Testis (tissue), 2 donors: ENCODE measurements at regions not wholly inside any gene's neighbourhood (a gene's known extent, or its start where the extent isn't known, plus 50 kb on each side); places are given as distances from the start of the nearest gene placed in this dataset.

Experiments
- POLR2A ChIP-seq: fragments of 450-650 bp; IDR thresholded peaks from one replicate; pipeline ENCODE4 v1.6.1; 2017; ENCODE audit warnings: antibody characterized with exemption, mild to moderate bottlenecking, moderate library complexity
- TF ChIP-seq, protein P1 (sequence below), 3 experiments: fragments of 450-650 bp in 2 of 3; fragments of 200-600 bp in 1 of 3; sonication (generic) in 1 of 3; IDR thresholded peaks; one replicate each; pipeline ENCODE4 v1.5.1; 2016 to 2019; ENCODE audit warnings: antibody characterized with exemption in 3 of 3, mild to moderate bottlenecking in 2 of 3, moderate library complexity in 1 of 3

DNA sequence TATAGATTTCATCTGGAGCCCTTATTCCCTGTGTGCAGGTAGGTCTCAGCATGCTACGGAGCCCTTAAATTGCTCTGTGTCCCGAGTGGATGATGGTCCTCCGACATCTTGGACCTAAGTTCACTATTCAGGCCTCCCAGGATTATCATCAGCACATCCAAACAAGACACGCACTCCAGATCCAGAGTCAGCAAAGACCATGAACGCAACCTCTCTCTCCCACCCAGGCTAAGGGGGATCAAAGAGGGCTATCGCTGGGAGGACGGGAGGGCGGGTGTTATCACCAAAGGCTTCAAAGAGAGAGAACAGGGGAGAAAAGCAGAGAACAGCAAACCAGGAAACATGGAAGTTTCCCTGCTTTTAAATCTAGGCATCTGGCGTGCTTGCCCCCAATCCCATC, 659.4 kb downstream of the TBC1D22A start:
- TF ChIP-seq, protein P1, sequence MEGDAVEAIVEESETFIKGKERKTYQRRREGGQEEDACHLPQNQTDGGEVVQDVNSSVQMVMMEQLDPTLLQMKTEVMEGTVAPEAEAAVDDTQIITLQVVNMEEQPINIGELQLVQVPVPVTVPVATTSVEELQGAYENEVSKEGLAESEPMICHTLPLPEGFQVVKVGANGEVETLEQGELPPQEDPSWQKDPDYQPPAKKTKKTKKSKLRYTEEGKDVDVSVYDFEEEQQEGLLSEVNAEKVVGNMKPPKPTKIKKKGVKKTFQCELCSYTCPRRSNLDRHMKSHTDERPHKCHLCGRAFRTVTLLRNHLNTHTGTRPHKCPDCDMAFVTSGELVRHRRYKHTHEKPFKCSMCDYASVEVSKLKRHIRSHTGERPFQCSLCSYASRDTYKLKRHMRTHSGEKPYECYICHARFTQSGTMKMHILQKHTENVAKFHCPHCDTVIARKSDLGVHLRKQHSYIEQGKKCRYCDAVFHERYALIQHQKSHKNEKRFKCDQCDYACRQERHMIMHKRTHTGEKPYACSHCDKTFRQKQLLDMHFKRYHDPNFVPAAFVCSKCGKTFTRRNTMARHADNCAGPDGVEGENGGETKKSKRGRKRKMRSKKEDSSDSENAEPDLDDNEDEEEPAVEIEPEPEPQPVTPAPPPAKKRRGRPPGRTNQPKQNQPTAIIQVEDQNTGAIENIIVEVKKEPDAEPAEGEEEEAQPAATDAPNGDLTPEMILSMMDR (IDR thresholded peaks at IDR 0.05): no peak
- TF ChIP-seq POLR2A: no peak
